HG03558 (cell line): ENCODE measurements at regions not wholly inside any gene's neighbourhood (a gene's known extent, or its start where the extent isn't known, plus 50 kb on each side); places are given as distances from the start of the nearest gene placed in this dataset.

Experiments
- ATAC-seq: cut with Tn5 transposase; IDR thresholded peaks from one replicate; pipeline ENCODE4 v1.9.1; 2021; ENCODE audit warnings: moderate number of reproducible peaks; ENCODE audit not compliant: unreplicated experiment; ENCODE audit errors: extremely low read depth

- no peak for ATAC-seq
Measured at GRCh38 chr10:128507066-128507465, 380.8 kb upstream of the MKI67 start.

GRCh38 chr10:128511284-128511683 lies 385.1 kb upstream of the MKI67 start:
- no peak for ATAC-seq

GRCh38 chr10:128512767-128513166 lies 386.5 kb upstream of the MKI67 start:
- ATAC-seq, result no peak

- ATAC-seq, result no peak
Measured at GRCh38 chr10:128514536-128514935, 388.3 kb upstream of the MKI67 start.

- no peak for ATAC-seq
Measured at GRCh38 chr10:128516180-128516579, 390.0 kb upstream of the MKI67 start.

- ATAC-seq, result no peak
Measured at GRCh38 chr10:128517167-128517566, 390.9 kb upstream of the MKI67 start.

- no peak for ATAC-seq
Measured at GRCh38 chr10:128518000-128518399, 391.8 kb upstream of the MKI67 start.

- ATAC-seq, result no peak
Measured at GRCh38 chr10:128519581-128519980, 393.4 kb upstream of the MKI67 start.

GRCh38 chr10:128520211-128520815 lies 394.1 kb upstream of the MKI67 start:
- ATAC-seq, result no peak

- ATAC-seq, result no peak
Measured at GRCh38 chr10:128522551-128523308, 396.5 kb upstream of the MKI67 start.

GRCh38 chr10:128525444-128525843 lies 399.2 kb upstream of the MKI67 start:
- no peak for ATAC-seq

- ATAC-seq, result no peak
Measured at GRCh38 chr10:128525936-128526335, 399.7 kb upstream of the MKI67 start.

- no peak for ATAC-seq
Measured at GRCh38 chr10:128526791-128527375, 400.7 kb upstream of the MKI67 start.

- no peak for ATAC-seq
Measured at GRCh38 chr10:128527711-128528110, 401.5 kb upstream of the MKI67 start.

GRCh38 chr10:128528167-128528566 lies 401.9 kb upstream of the MKI67 start:
- no peak for ATAC-seq

- ATAC-seq, result no peak
Measured at GRCh38 chr10:128528781-128529180, 402.6 kb upstream of the MKI67 start.

GRCh38 chr10:128529225-128529624 lies 403.0 kb upstream of the MKI67 start:
- no peak for ATAC-seq

GRCh38 chr10:128530301-128530700 lies 404.1 kb upstream of the MKI67 start:
- ATAC-seq, result no peak

GRCh38 chr10:128530946-128531345 lies 404.7 kb upstream of the MKI67 start:
- no peak for ATAC-seq

GRCh38 chr10:128534686-128535085 lies 408.5 kb upstream of the MKI67 start:
- no peak for ATAC-seq

- ATAC-seq, result no peak
Measured at GRCh38 chr10:128536259-128536658, 410.0 kb upstream of the MKI67 start.
